ENCODE measurements at regions not wholly inside any gene's neighbourhood (a gene's known extent, or its start where the extent isn't known, plus 50 kb on each side); places are given as distances from the start of the nearest gene placed in this dataset.

DNA sequence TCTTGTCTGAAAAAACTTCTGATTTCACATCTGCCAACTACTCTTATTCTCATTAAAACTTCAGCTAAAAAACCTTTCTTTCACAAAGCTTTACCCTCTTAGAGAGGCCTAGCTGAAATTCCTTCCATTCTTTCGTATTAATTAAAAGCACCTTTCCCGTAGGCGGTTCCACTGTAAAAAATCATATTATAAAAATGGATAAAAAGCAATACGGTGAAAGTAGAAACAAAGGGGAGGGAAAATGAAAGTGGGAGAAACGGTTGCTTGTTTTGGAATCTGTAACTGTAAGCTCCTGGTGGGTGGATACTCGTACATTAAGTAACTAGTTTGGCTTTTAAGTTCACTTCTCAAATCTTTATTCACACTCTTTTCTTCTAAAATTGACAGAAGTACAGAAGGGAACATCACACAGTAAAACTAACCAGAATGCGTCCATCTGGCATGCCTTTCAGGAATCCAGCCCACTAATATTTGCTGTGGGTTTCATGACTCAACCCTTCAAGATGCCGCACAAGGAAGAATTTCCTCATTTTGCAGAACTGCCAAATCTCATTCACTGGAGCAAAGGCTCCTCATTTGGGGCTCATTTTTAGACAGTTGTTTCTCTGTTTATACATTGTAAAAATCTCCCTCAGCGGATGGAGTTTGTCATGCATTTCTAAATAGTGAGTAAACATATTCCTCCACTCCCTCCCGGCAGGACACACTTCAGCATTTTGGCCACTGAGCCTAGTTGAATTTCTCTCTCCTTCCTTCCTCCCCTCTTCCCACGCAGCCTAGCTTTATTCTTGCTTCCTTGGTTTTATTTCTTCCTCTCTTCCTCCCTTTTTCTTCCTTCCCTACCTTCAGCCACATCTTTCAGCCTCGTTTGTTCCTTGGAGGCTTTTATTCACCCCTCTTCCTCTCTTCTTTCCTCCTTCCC lies 419.5 kb upstream of the NAALADL2 start:
- WGBS, 2 experiments (ENCODE audit: extremely low coverage in 1 of 2, insufficient coverage in 1 of 2, insufficient read length in 1 of 2, insufficient replicate concordance in 2 of 2, low coverage in 1 of 2, low lambda C conversion rate in 2 of 2, missing lambda C conversion rate in 1 of 2) = 32% methylated on average over 12 of the region's 12 CpGs; no CpG with 5 or more reads in 1 of the 2 experiments
- H3K27ac ChIP-seq (ENCODE audit: low read depth, low read length) = no peak overlapping the region
- no peak overlapping the region for H4K91ac ChIP-seq (replicated peaks; ENCODE audit: insufficient read length, low read length)
- POLR2A ChIA-PET (ENCODE audit: partially characterized antibody) = interaction anchor here (2.2 to 3.6 kb wide), 2 partner anchors 13 to 101 kb away, joined by 8 to 18 read pairs; no protein-coding TSS in a partner anchor
- FAIRE-seq (no peak), DNase-seq (ENCODE audit: low read depth in 1 of 2, low spot score in 2 of 2) (no peak)
- H3K4me3 ChIP-seq (ENCODE audit: extremely low read depth in 1 of 4, insufficient read depth in 2 of 4, low read depth in 3 of 4, low read length in 4 of 4) = peak overlapping the region; percentile 78 to 88 (median 80); a peak in 7 of 8 replicates
- no peak overlapping the region for H3K4ac ChIP-seq (replicated peaks; ENCODE audit: insufficient read length, low read depth, low read length)
- H3K23me2 ChIP-seq (ENCODE audit: low read depth, low read length) = peaks cover 7% of the 10 kb centered on the region
- H3K79me2 ChIP-seq (ENCODE audit: control insufficient read depth in 1 of 2, insufficient read depth in 2 of 2, low read length in 2 of 2) = no peaks in the 10 kb centered on the region
- CTCF ChIA-PET (ENCODE audit: partially characterized antibody) = interaction anchor here (0.5 to 1.6 kb wide), 5 partner anchors 10 to 1593 kb away, joined by 3 read pairs; no protein-coding TSS in a partner anchor
- H3K18ac ChIP-seq (ENCODE audit: extremely low read depth, low read length) = 0 out of 2 replicates have a peak overlapping the region, but pooled peaks have one; percentile 36
- H2BK12ac ChIP-seq (ENCODE audit: low read depth, low read length) = 0 out of 2 replicates have a peak overlapping the region, but pooled peaks have one; percentile 41
- peak overlapping the region; percentile 86 to 94 for H3K4me2 ChIP-seq (ENCODE audit: insufficient read depth in 1 of 2, low read depth in 2 of 2, low read length in 2 of 2)
- no peak overlapping the region for H3K14ac ChIP-seq (ENCODE audit: insufficient read length)
- no peaks in the 10 kb centered on the region for H3K9me3 ChIP-seq (ENCODE audit: insufficient read depth in 2 of 2, low read depth in 1 of 2, low read length in 1 of 2)
- peak overlapping the region; percentile 61 for H2AFZ ChIP-seq (ENCODE audit: low read length)
- no peak overlapping the region for H2BK120ac ChIP-seq (replicated peaks; ENCODE audit: low read depth, low read length)
- H3K9ac ChIP-seq (replicated peaks in 1 of 4; ENCODE audit: extremely low read depth in 1 of 4, low read depth in 3 of 4, low read length in 3 of 4) = peak overlapping the region in 2 of 4 experiments; percentile 13 to 43; a peak in 2 of 7 replicates
- H4K5ac ChIP-seq (ENCODE audit: insufficient read length, low read depth, low read length) = no peak overlapping the region
- H2BK5ac ChIP-seq (ENCODE audit: low read depth, low read length) = peak overlapping the region; percentile 57; the same call in 1 of the 2 replicates
- no peak for TF ChIP-seq EZH2 (IDR thresholded peaks at IDR 0.05; ENCODE audit: low read depth, low read length, severe bottlenecking)
- TF ChIP-seq, protein P1, sequence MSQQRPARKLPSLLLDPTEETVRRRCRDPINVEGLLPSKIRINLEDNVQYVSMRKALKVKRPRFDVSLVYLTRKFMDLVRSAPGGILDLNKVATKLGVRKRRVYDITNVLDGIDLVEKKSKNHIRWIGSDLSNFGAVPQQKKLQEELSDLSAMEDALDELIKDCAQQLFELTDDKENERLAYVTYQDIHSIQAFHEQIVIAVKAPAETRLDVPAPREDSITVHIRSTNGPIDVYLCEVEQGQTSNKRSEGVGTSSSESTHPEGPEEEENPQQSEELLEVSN (IDR thresholded peaks at IDR 0.05) = no peak
- no peak for TF ChIP-seq ZNF274 (IDR thresholded peaks at IDR 0.05; ENCODE audit: borderline replicate concordance, extremely low read depth, low read length)
- H3K27me3 ChIP-seq (replicated peaks in 1 of 4; ENCODE audit: control insufficient read depth in 3 of 4, extremely low read depth in 1 of 4, insufficient read depth in 3 of 4, low read length in 3 of 4) = no peaks in the 10 kb centered on the region
- H2BK20ac ChIP-seq (ENCODE audit: low read length) = no peak overlapping the region; the same call in 1 of the 2 replicates
- H3K79me1 ChIP-seq (ENCODE audit: low read depth, low read length) = no peaks in the 10 kb centered on the region
- peaks cover 0 to 6% (median 2%) of the 10 kb centered on the region in 4 experiments; a peak in 4 of 7 replicates for H3K4me1 ChIP-seq (replicated peaks in 1 of 4; ENCODE audit: control insufficient read depth in 3 of 4, insufficient read depth in 4 of 4, low read length in 3 of 4)
- no peak overlapping the region for H3K56ac ChIP-seq (replicated peaks; ENCODE audit: insufficient read length, low read depth, low read length)
- H4K8ac ChIP-seq (ENCODE audit: extremely low read depth, insufficient read depth, low read length) = no peak overlapping the region
- H2BK15ac ChIP-seq (ENCODE audit: low read length) = no peak overlapping the region
- H3K23ac ChIP-seq (ENCODE audit: insufficient read length) = no peak overlapping the region
- no peaks in the 10 kb centered on the region for H3K36me3 ChIP-seq (ENCODE audit: control insufficient read depth in 2 of 4, insufficient read depth in 4 of 4, low read length in 3 of 4)
- 0 out of 2 replicates have a peak overlapping the region, but pooled peaks have one; percentile 55 for H2AK5ac ChIP-seq (ENCODE audit: low read depth, low read length)
- H4K20me1 ChIP-seq (replicated peaks in 1 of 2; ENCODE audit: control insufficient read depth in 1 of 2, insufficient read depth in 2 of 2, low read length in 2 of 2) = no peaks in the 10 kb centered on the region
